Activated naive CD4-positive, alpha-beta T cell treated with anti-CD3 and anti-CD28 coated beads for 36 hours (primary cell): ENCODE measurements at regions not wholly inside any gene's neighbourhood (a gene's known extent, or its start where the extent isn't known, plus 50 kb on each side); places are given as distances from the start of the nearest gene placed in this dataset.

Experiments used
- CTCF ChIA-PET: fragments of 350-600 bp; sonication (Branson Sonifier 250); formaldehyde crosslinking; loops from one replicate; lab custom pipeline; 2021; ENCODE audit warnings: antibody characterized with exemption; lab: Charles Lee
- DNase-seq: peaks from one replicate; pipeline ENCODE4 v3.0.0-alpha.2; 2020
- H3K27ac Mint-ChIP-seq: one replicate; pipeline ENCODE4 v1.8.0; 2021; ENCODE audit warnings: mild to moderate bottlenecking, mixed read lengths
- H3K27me3 Mint-ChIP-seq: one replicate; pipeline ENCODE4 v1.8.0; 2021; ENCODE audit warnings: low read depth, mixed read lengths
- H3K36me3 Mint-ChIP-seq: one replicate; pipeline ENCODE4 v1.8.0; 2021; ENCODE audit warnings: low read depth, mixed read lengths
- H3K4me1 Mint-ChIP-seq: one replicate; pipeline ENCODE4 v1.8.0; 2021; ENCODE audit warnings: low read depth, mixed read lengths
- H3K4me3 Mint-ChIP-seq: one replicate; pipeline ENCODE4 v1.8.0; 2021; ENCODE audit warnings: mild to moderate bottlenecking, moderate library complexity, mixed read lengths
- H3K9me3 Mint-ChIP-seq: one replicate; pipeline ENCODE4 v1.8.0; 2021; ENCODE audit warnings: mixed read lengths
- intact Hi-C: fragments of 100-400 bp; cut with micrococcal nuclease; formaldehyde crosslinking; loops from one replicate; pipeline ENCODE4 v1.15.1; 2023

- intact Hi-C loops: no loop called here
- Mint-ChIP-seq H3K9me3 (no peaks in the 10 kb centered on the region), H3K4me3 (no peak overlapping the region), H3K36me3 (no peaks in the 10 kb centered on the region), H3K27ac (no peak overlapping the region), H3K4me1 (no peaks in the 10 kb centered on the region), H3K27me3 (peaks cover 2% of the 10 kb centered on the region)
- no peak for DNase-seq
- CTCF ChIA-PET: no interaction called here
Observed at GRCh38 chr5:33372721-33373472, 67.9 kb upstream of the TARS1 start.

DNA sequence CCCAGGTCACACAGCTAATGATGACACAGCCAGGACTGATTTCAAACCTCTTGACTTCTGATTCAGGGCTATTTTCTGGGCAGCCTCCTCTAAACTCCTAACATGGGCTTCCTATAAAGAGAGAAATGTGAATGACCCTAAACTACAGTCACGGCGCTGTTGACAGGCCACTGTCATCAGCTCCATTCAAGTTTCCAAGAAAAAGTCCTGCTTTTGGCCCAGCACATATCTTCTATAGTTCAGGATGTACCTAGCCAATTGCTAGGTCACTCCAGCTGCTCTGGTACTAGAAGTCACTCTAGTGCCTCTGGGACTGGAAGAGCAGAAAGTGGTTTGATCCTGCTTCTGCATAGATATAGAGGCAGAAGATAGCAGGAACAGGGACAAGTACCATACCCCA lies 64.9 kb upstream of the TARS1 start:
- no peak for DNase-seq
- no peaks in the 10 kb centered on the region for H3K9me3 Mint-ChIP-seq
- H3K4me3 Mint-ChIP-seq: no peak overlapping the region
- intact Hi-C loops: no loop called here
- no peaks in the 10 kb centered on the region for H3K4me1 Mint-ChIP-seq
- H3K27ac Mint-ChIP-seq: no peak overlapping the region
- peaks cover 3% of the 10 kb centered on the region for H3K27me3 Mint-ChIP-seq
- CTCF ChIA-PET: no interaction called here
- H3K36me3 Mint-ChIP-seq: no peaks in the 10 kb centered on the region

DNA sequence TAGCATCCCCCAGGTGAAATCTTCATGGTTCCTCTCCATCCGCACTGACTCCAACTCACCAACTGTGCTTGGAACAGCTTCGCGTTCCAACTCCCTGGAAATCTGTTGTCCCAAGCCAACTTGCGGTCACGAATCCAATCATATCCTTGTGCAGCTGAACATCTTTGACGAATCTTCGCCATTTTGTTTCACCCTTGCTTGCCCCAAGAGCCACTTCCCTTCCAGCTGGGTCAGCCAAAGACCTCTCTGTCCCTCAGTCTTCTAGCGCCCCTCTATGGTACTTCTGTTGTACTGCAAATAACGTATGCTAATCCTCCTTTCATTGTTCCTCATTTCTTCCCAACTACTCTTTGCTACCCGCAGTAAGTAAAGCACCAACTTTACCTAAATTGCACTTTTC lies 61.0 kb upstream of the TARS1 start:
- intact Hi-C loops: loop anchor here (5.0 kb wide), 1 partner anchor 672 kb away; no protein-coding TSS in a partner anchor
- CTCF ChIA-PET: no interaction called here
- Mint-ChIP-seq H3K36me3 (peaks cover 2% of the 10 kb centered on the region), H3K4me1 (no peaks in the 10 kb centered on the region), H3K9me3 (no peaks in the 10 kb centered on the region), H3K27me3 (peaks cover 13% of the 10 kb centered on the region), H3K27ac (no peak overlapping the region), H3K4me3 (no peak overlapping the region)
- DNase-seq: peak; percentile 5

DNA sequence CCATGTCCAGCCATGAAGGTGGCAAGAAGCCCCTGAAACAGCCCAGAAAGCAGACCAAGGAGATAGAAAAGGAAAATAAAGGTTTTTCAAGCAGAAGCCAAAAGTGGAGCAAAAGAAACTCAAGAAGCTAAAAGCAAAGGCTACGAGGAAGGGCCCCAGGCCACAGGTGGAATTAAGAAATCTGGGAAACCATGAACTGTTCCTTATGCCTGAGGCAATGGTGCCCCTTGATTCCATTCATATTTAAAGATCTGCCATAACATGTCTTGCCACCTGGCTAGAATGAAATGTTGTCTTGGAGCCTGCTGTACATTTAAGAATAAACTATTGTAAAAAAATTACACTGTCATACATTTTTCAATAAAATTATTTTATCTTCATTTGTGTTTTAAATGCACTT lies 59.5 kb upstream of the TARS1 start:
- intact Hi-C loops: loop anchor here (5.0 kb wide), 1 partner anchor 674 kb away; no protein-coding TSS in a partner anchor
- no peak overlapping the region for H3K27ac Mint-ChIP-seq
- H3K9me3 Mint-ChIP-seq: peaks cover 8% of the 10 kb centered on the region
- no peak overlapping the region for H3K4me3 Mint-ChIP-seq
- H3K27me3 Mint-ChIP-seq: peaks cover 14% of the 10 kb centered on the region
- CTCF ChIA-PET: interaction anchor here (0.6 to 0.7 kb wide), 2 partner anchors 220 to 425 kb away, joined by 3 read pairs; no protein-coding TSS in a partner anchor
- no peaks in the 10 kb centered on the region for H3K4me1 Mint-ChIP-seq
- no peak for DNase-seq
- H3K36me3 Mint-ChIP-seq: peaks cover 4% of the 10 kb centered on the region
